ENCODE measurements at regions not wholly inside any gene's neighbourhood (a gene's known extent, or its start where the extent isn't known, plus 50 kb on each side); places are given as distances from the start of the nearest gene placed in this dataset.

GRCh38 chr3:189494632-189495031, 136.6 kb upstream of the TP63 start:
- Histone ChIP-seq H3K9me3 (ENCODE audit: insufficient read depth, low read length, severe bottlenecking) (no peaks in the 10 kb centered on the region), H3K79me2 (ENCODE audit: insufficient read depth, low read length) (no peaks in the 10 kb centered on the region), H3K4me3 (ENCODE audit: low read depth in 1 of 2, low read length in 2 of 2) (no peak overlapping the region), H3K4me2 (ENCODE audit: insufficient read depth, low read length) (no peak overlapping the region), H3K27me3 (ENCODE audit: insufficient read depth, low read length, poor library complexity) (peaks cover 4% of the 10 kb centered on the region), H4K20me1 (ENCODE audit: insufficient read depth, low read length) (no peaks in the 10 kb centered on the region), H2AFZ (ENCODE audit: low read depth, low read length) (no peak overlapping the region), H3K4me1 (ENCODE audit: insufficient read depth, low read length) (no peaks in the 10 kb centered on the region), H3K9ac (ENCODE audit: low read depth, low read length) (no peak overlapping the region), H3K36me3 (ENCODE audit: insufficient read depth, low read length) (no peaks in the 10 kb centered on the region), H3K27ac (ENCODE audit: low read length) (no peak overlapping the region)
- TF ChIP-seq CTCF (IDR thresholded peaks at IDR 0.05; ENCODE audit: borderline replicate concordance, extremely low read depth, low read length, poor library complexity, severe bottlenecking) = no peak
- TF ChIP-seq EZH2 (IDR thresholded peaks at IDR 0.05; ENCODE audit: borderline replicate concordance, low read depth, low read length, severe bottlenecking) = no peak
- DNase-seq (no peak), ATAC-seq (ENCODE audit: insufficient read depth, low read depth) (no peak)

GRCh38 chr3:189496375-189497138, 134.6 kb upstream of the TP63 start:
- H3K27ac ChIP-seq (ENCODE audit: low read length) = no peak overlapping the region
- no peak overlapping the region for H3K4me2 ChIP-seq (ENCODE audit: insufficient read depth, low read length)
- H3K9ac ChIP-seq (ENCODE audit: low read depth, low read length) = no peak overlapping the region
- H3K4me3 ChIP-seq (ENCODE audit: low read depth in 1 of 2, low read length in 2 of 2) = no peak overlapping the region
- no peaks in the 10 kb centered on the region for H3K9me3 ChIP-seq (ENCODE audit: insufficient read depth, low read length, severe bottlenecking)
- H4K20me1 ChIP-seq (ENCODE audit: insufficient read depth, low read length) = no peaks in the 10 kb centered on the region
- H3K36me3 ChIP-seq (ENCODE audit: insufficient read depth, low read length) = no peaks in the 10 kb centered on the region
- no peak for ATAC-seq (ENCODE audit: insufficient read depth, low read depth)
- H3K4me1 ChIP-seq (ENCODE audit: insufficient read depth, low read length) = no peaks in the 10 kb centered on the region
- H3K27me3 ChIP-seq (ENCODE audit: insufficient read depth, low read length, poor library complexity) = peaks cover 4% of the 10 kb centered on the region
- H2AFZ ChIP-seq (ENCODE audit: low read depth, low read length) = no peak overlapping the region
- no peaks in the 10 kb centered on the region for H3K79me2 ChIP-seq (ENCODE audit: insufficient read depth, low read length)
- DNase-seq = no peak
- TF ChIP-seq CTCF (IDR thresholded peaks at IDR 0.05; ENCODE audit: borderline replicate concordance, extremely low read depth, low read length, poor library complexity, severe bottlenecking) = no peak
- TF ChIP-seq EZH2 (IDR thresholded peaks at IDR 0.05; ENCODE audit: borderline replicate concordance, low read depth, low read length, severe bottlenecking) = no peak

- Histone ChIP-seq H3K9ac (ENCODE audit: low read depth, low read length) (no peak overlapping the region), H2AFZ (ENCODE audit: low read depth, low read length) (no peak overlapping the region), H3K4me3 (ENCODE audit: low read depth in 1 of 2, low read length in 2 of 2) (no peak overlapping the region), H3K4me1 (ENCODE audit: insufficient read depth, low read length) (no peaks in the 10 kb centered on the region), H3K4me2 (ENCODE audit: insufficient read depth, low read length) (no peak overlapping the region), H3K36me3 (ENCODE audit: insufficient read depth, low read length) (no peaks in the 10 kb centered on the region), H3K9me3 (ENCODE audit: insufficient read depth, low read length, severe bottlenecking) (no peaks in the 10 kb centered on the region), H3K27ac (ENCODE audit: low read length) (no peak overlapping the region), H3K27me3 (ENCODE audit: insufficient read depth, low read length, poor library complexity) (peaks cover 4% of the 10 kb centered on the region), H4K20me1 (ENCODE audit: insufficient read depth, low read length) (no peaks in the 10 kb centered on the region), H3K79me2 (ENCODE audit: insufficient read depth, low read length) (no peaks in the 10 kb centered on the region)
- TF ChIP-seq CTCF (IDR thresholded peaks at IDR 0.05; ENCODE audit: borderline replicate concordance, extremely low read depth, low read length, poor library complexity, severe bottlenecking) (no peak), EZH2 (IDR thresholded peaks at IDR 0.05; ENCODE audit: borderline replicate concordance, low read depth, low read length, severe bottlenecking) (no peak)
- ATAC-seq (ENCODE audit: insufficient read depth, low read depth) = no peak
- no peak for DNase-seq
These were observed 132.0 kb upstream of the TP63 start for GRCh38 chr3:189498995-189499704.

Measured in DND-41 (cell line).